ENCODE measurements at regions not wholly inside any gene's neighbourhood (a gene's known extent, or its start where the extent isn't known, plus 50 kb on each side); places are given as distances from the start of the nearest gene placed in this dataset.

- DNase-seq = no peak
Observed at GRCh38 chr18:28794459-28795245, 617.7 kb upstream of the CDH2 start.

GRCh38 chr18:28793901-28794300, 617.0 kb upstream of the CDH2 start:
- DNase-seq = no peak

DNA sequence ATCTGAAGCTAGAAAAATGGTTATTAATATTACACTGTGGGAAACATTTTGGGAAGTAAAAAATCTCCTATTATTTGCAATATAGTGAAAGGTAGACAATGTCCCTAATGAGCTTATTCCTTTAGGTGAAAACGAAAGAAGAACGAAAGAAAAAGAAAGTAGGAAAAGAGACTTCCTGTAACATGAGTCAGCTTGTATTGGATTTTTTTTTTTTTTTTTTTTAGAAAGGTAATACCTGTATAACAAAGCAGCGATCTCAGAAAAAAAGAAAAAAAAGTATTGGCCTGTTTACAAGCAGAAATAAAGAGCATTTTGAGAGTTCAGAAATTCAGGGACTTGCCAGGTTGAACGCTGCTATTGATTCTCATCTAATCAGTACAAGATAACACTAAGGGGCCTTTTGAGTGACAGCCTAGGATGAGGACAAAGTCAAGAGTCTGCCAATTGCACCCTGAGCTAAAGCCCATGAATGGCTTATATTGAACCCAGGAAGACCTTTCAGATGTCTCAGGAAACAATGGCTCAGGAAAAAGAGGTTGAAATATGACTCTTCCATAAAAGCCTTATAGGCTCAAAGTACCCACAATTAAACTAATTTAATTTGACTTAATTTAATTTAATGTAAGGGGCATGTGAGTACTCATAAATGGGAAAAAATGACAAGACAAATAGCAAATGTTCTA, 615.6 kb upstream of the CDH2 start:
- DNase-seq = no peak

DNA sequence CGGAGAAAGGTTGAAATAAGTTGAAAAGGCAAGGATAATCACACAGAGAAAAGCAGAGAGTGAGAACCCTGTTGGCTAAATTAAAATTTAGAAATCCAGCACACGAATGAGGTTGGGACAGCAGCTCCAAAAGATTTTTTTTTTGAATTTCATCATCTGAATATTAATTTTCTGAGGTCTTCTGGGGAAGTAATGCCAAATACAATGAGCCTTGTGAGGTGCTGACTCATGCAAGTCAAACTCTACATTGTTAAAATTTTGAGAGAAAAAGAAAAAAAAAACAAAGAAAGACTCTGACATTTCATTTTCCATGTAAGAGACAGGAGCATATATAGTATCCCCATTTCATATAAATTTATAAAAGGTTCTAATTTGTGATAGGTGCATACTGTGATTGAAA, 614.2 kb upstream of the CDH2 start:
- DNase-seq = no peak

GRCh38 chr18:28789502-28789901, 612.6 kb upstream of the CDH2 start:
- DNase-seq = no peak

GRCh38 chr18:28786926-28787325, 610.0 kb upstream of the CDH2 start:
- DNase-seq = no peak

- DNase-seq = no peak
Observed at GRCh38 chr18:28781616-28782362, 604.9 kb upstream of the CDH2 start.

DNA sequence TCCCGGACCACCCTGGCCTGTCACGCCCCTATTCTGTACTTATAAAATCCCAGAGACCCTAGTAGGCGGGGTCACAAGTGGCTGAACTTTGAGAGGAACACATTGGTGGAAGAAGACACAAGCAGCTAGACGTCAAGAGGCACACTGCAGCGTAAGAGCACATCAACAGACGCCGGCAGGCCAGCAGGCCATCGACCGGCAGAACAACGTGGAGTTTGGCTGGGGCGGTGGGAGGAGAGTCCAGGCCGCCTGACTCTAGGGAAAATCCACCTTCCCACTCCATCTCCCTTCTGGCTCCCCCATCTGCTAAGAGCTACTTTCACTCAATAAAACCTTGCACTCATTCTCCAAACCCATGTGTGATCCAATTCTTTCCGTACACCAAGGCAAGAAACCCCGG, 601.8 kb upstream of the CDH2 start:
- DNase-seq = no peak

- no peak for DNase-seq
Observed at GRCh38 chr18:28777756-28778155, 600.8 kb upstream of the CDH2 start.

- DNase-seq = no peak
Observed at GRCh38 chr18:28771849-28772248, 594.9 kb upstream of the CDH2 start.

DNA sequence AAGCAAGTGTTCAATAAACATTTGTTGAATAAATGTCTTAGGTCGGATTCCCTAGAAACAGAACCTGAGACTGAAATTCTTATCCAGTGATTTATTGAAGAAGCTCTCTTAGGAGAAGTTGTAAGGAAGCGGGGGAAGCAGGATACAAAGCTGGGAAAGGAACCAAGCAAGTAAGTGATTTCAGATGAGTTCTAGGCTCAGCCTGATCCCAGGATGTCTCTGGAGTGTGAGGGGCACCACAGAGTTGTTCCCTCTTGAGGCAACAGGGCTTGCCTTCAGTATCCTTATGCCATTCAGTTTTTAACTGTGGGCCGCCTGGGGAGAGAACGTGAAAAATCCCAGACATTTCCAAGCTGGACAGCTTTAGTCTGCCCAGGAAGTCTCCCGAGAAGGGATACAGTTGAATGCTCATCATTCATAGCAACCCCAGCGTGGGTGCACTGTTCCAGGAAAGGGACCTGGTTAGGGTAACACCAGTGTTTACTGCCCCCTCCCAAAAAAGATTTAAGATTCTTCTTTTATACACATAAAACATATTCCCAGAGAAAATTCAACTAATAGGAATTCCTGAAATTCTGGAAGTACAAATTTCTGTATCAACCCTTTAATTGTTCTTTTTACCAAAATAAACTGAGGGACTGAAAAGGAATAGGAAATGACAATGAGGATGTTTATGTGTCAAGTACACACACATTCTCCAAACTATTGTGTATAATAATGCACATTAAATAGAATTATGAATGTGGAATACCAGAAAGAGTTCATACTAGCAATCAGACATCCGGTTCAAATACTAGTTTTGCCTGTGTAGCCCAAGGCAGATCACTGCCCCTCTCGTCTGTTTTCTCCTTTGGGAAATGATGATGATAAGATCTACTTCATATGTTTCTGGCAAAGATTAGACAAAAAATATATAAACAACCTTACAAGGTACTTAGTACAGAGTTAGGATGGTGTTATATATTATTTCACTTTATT, 592.1 kb upstream of the CDH2 start:
- DNase-seq = no peak

GRCh38 chr18:28767727-28768211, 590.8 kb upstream of the CDH2 start:
- no peak for DNase-seq

- no peak for DNase-seq
Observed at GRCh38 chr18:28767201-28767600, 590.3 kb upstream of the CDH2 start.

DNA sequence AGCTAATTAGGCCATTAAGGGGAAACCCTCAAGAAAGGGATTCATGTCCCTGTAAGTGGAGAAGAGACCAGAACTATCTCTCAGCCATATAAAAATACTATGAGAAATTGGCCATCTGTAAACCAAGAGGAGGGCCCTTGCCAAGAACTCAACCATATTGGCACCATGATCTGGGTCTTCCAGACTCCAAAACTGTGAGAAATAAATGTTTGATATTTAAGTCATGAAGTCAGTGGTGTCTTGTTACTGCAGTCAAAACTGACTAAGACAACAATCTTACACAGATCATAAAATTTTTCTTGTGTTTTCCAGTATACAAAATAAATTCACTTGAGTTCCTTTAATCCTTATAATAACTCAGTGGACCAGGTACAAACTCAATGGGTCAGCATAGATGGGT, 589.8 kb upstream of the CDH2 start:
- no peak for DNase-seq

GRCh38 chr18:28766027-28766426, 589.1 kb upstream of the CDH2 start:
- no peak for DNase-seq

DNA sequence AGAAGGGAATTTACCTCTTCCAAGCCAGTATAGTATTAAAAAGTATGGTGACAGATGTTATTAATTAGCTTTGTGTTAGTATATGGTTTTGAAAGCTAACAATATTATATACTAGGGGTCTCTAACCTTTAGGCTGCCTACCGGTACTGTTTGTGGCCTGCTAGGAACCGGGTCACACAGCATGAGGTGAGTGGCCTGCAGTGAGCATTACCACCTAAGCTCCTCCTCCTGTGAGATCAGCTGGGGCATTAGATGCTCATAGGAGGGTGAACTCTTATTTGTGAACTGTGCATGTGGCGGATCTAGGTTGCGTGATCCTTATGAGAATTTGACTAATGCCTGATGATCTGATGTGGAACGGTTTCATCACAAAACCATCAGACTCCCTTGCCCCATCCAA, 583.4 kb upstream of the CDH2 start:
- DNase-seq = no peak

GRCh38 chr18:28757466-28758008, 580.6 kb upstream of the CDH2 start:
- no peak for DNase-seq

DNA sequence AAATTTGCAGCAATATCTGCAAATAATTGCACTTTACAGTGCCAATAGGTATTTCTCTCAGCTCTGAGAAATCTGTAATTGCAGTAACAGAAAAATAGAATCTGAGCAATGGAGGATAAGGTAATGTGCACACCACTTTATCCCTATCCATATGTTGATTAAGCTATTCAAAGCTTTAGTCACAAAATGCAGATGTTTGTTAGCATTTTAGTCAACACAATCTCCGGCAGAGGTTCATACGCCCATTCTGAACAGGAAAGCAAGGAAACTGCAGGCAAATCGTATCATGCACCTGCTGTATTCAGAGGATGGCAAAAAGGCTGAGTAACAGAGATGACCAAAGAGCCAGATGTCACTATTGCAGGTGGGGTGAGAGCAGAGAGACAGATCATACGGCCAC, 566.2 kb upstream of the CDH2 start:
- no peak for DNase-seq

DNA sequence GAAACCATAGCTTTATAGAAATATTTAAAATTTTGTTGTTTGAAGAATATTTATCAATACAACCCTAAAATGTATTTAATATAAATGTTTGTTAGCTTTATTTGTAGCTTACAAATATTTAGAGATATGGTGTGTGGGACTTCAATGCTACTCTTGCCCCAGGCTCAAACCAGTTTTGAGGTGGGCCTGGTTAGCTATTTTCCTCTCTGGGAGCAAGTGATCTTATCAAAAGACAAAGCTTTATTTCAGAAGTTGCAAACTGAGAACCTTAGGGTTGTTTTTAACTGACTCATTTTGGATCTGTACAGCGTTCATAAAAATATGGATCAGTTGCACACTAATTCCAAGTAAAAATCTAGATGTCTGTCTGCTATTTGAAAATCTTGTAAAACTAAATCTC, 563.6 kb upstream of the CDH2 start:
- no peak for DNase-seq

DNA sequence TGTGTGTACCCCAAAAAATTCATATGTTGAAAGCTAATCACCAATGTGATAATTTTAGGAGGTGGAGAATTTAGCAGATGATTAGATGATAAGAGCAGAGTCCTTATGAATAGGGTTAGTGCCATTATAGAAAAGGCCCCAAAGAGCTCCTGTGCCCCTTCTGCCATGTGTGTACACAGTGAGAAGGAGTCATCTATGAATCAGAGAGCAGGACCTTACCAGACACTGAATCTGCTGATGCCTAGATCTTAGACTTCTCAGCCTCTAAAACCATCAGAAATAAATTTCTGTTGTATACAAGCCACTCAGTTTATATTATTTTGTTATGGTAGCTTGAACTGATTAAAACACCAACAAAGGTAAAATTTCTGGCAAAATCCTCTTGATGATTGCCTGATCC, 560.0 kb upstream of the CDH2 start:
- no peak for DNase-seq

DNA sequence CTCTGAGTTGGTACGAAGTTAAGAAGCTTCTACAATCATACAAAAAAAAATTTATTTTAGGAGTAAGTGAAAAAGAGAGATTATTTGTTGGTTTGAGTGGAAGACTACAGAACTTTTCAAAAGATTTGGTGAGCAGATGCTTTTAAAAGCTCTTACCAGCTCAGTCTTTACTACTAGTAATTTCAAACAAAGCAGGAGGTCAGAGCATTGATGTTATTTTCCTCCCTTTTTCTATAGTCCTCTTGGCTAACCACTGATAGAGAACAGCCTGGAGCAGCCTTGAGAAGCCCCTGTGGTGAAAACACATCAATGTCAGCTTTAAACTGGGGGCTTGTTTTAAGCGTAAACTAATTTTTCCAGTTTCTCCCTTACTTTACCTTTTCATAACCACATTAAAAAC, 559.3 kb upstream of the CDH2 start:
- no peak for DNase-seq

- no peak for DNase-seq
Observed at GRCh38 chr18:28735731-28736130, 558.8 kb upstream of the CDH2 start.
